Activated CD4-positive, alpha-beta memory T cell treated with anti-CD3 and anti-CD28 coated beads for 36 hours (primary cell): ENCODE measurements at regions not wholly inside any gene's neighbourhood (a gene's known extent, or its start where the extent isn't known, plus 50 kb on each side); places are given as distances from the start of the nearest gene placed in this dataset.
"Not testable (repeated sequence)": the region's sequence is repeated elsewhere in the genome, so short reads cannot be mapped to it uniquely, and the experiment has no call there.

Source experiments
- CTCF ChIA-PET: fragments of 350-600 bp; sonication (Branson Sonifier 250); formaldehyde crosslinking; loops from one replicate; lab custom pipeline; 2021; ENCODE audit warnings: antibody characterized with exemption, inconsistent platforms; lab: Charles Lee
- POLR2A ChIA-PET: fragments of 350-600 bp; sonication (Branson Sonifier 250); formaldehyde crosslinking; loops from one replicate; lab custom pipeline; 2021; ENCODE audit warnings: antibody characterized with exemption; lab: Charles Lee
- DNase-seq: peaks from one replicate; pipeline ENCODE4 v3.0.0-alpha.2; 2020
- H3K27ac Mint-ChIP-seq: one replicate; pipeline ENCODE4 v1.8.0; 2021; ENCODE audit warnings: mixed read lengths
- H3K27me3 Mint-ChIP-seq: one replicate; pipeline ENCODE4 v1.8.0; 2021; ENCODE audit warnings: mixed read lengths
- H3K36me3 Mint-ChIP-seq: one replicate; pipeline ENCODE4 v1.8.0; 2021; ENCODE audit warnings: mixed read lengths
- H3K4me1 Mint-ChIP-seq: one replicate; pipeline ENCODE4 v1.8.0; 2021; ENCODE audit warnings: low read depth, mixed read lengths
- H3K4me3 Mint-ChIP-seq: one replicate; pipeline ENCODE4 v1.8.0; 2021; ENCODE audit warnings: mild to moderate bottlenecking, mixed read lengths
- H3K9me3 Mint-ChIP-seq: one replicate; pipeline ENCODE4 v1.8.0; 2021; ENCODE audit warnings: mixed read lengths
- intact Hi-C: fragments of 100-400 bp; cut with micrococcal nuclease; formaldehyde crosslinking; loops from one replicate; pipeline ENCODE4 v1.15.1; 2023

DNA sequence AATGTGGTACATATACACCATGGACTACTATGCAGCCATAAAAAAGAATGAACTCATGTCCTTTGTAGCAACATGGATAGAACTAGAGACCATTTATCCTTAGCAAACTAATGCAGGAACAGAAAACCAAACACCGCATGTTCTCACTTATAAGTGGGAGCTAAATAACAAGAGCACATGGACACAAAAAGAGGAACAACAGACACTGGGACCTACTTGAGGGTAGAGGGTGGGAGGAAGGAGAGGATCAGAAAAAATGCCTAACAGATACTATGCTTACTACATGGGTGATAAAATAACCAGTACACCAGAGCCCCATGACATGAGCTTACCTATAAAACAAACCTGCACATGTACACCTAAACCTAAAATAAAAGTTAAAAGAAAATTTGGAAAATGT, 82.0 kb upstream of the ADRB2 start:
- not testable (repeated sequence) for H3K9me3 Mint-ChIP-seq
- CTCF ChIA-PET, result interaction anchor here (0.8 to 17.8 kb wide), 4 partner anchors 11 to 370 kb away, joined by 3 to 393 read pairs (median 156); no protein-coding TSS in a partner anchor

DNA sequence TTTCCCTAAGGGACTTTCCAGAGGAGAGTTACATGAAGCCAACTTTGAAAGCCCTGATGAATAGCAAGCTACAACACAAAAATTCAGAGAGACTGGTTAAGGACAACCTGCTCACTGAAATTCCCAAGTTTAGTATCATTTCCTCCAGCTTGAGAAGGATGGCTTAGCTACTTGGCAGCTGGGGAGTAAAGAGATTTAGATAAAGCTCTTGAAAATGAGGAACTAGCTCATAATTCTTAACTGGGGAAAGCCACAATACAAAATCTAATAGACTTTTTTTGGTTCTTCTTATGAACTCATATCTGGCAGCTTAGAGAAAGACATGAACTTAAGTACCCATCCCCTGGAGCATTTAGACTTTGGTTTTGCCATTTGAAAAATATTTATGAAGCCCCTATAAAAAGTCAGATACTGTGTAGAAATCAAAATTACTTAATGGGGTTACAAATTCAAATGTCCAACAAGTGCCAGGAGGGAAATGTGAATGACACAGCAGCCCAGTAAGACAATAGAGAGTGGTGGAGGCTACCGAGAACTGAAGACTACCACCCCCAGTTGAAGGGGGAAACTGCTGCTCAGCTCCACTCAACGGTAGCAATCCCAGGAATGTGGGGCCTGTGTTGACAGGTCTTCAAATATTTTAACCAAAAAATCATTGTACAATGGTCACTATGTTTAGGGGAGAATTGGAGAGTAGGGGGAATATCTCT, 79.4 kb upstream of the ADRB2 start:
- Mint-ChIP-seq H3K27me3 (no peaks in the 10 kb centered on the region), H3K9me3 (no peaks in the 10 kb centered on the region), H3K4me3 (no peak overlapping the region), H3K36me3 (no peaks in the 10 kb centered on the region), H3K27ac (no peak overlapping the region), H3K4me1 (no peaks in the 10 kb centered on the region)
- no peak for DNase-seq
- intact Hi-C loops, result no loop called here
- POLR2A ChIA-PET, result interaction anchor here (0.6 kb wide), 1 partner anchor 83 kb away, joined by 6 read pairs; no protein-coding TSS in a partner anchor
- CTCF ChIA-PET, result interaction anchor here (0.6 to 4.0 kb wide), 4 partner anchors 16 to 289 kb away, joined by 3 to 19 read pairs (median 6); no protein-coding TSS in a partner anchor

More for the DNA sequence above, 82.0 kb upstream of the ADRB2 start:
- POLR2A ChIA-PET, DNase-seq, H3K4me1 Mint-ChIP-seq, H3K27ac Mint-ChIP-seq, intact Hi-C loops, H3K4me3 Mint-ChIP-seq, H3K36me3 Mint-ChIP-seq: not testable (repeated sequence)
- peaks cover 11% of the 10 kb centered on the region for H3K27me3 Mint-ChIP-seq

DNA sequence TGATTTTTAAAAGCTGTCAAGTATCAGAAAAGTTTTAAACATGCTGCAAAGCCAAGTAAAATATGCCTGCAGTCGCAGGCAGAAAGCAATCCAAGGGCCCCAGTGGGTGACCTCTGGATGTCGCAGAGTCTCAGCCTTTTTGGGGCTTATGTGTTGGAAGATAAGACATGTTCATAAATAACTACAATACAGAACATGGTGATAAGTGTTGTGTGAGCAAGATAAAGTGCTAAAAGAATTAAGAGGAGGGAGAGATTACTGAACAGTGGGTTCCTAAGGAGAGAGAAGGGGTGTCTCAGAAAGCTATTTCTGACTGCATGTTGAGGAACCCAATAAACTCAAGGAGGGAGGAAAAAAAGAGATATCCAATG, 78.9 kb upstream of the ADRB2 start:
- DNase-seq, result no peak
- POLR2A ChIA-PET, result no interaction called here
- Mint-ChIP-seq H3K4me1 (no peaks in the 10 kb centered on the region), H3K27me3 (no peaks in the 10 kb centered on the region), H3K4me3 (no peak overlapping the region), H3K9me3 (no peaks in the 10 kb centered on the region), H3K36me3 (no peaks in the 10 kb centered on the region), H3K27ac (no peak overlapping the region)
- CTCF ChIA-PET, result interaction anchor here (1.5 to 4.0 kb wide), 3 partner anchors 17 to 288 kb away, joined by 5 to 19 read pairs (median 6); no protein-coding TSS in a partner anchor
- intact Hi-C loops, result no loop called here

DNA sequence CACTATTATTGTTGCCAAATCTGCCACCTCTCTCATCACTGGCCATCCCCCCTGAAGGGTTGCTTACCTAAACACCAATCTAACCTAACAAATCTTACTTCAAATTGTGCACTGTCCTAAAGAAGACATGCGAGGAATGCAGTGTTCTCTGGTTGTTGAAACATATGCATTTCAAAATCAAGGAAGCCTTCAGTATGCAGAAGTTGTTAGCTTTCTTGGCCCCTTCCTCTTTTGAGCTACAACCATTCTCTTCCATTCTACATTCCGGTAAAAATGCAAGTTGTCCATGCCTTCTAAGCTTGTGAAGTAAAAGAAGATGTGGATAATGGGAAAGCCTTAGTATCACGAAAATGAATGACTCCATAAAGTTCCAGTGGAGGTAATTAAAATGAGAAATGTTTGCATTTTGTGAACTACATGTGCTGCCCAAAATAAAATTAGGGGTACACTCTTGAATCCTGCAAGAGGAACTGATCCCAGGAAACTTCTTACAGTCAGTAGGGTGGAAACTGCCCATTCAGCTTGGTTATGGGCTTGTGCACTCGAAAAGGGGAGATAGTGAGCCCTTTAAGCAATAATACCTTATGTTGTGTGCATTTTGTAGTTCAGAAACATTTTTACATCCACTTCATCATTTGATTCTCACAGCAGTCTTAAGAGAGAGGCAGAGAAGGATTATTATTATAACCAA, 77.6 kb upstream of the ADRB2 start:
- Mint-ChIP-seq H3K4me3 (no peak overlapping the region), H3K27me3 (no peaks in the 10 kb centered on the region), H3K27ac (no peak overlapping the region), H3K36me3 (no peaks in the 10 kb centered on the region), H3K9me3 (peaks cover 6% of the 10 kb centered on the region), H3K4me1 (no peaks in the 10 kb centered on the region)
- CTCF ChIA-PET, result interaction anchor here (1.0 to 4.0 kb wide), 4 partner anchors 18 to 290 kb away, joined by 3 to 19 read pairs (median 6); no protein-coding TSS in a partner anchor
- POLR2A ChIA-PET, result no interaction called here
- intact Hi-C loops, result no loop called here
- no peak for DNase-seq

DNA sequence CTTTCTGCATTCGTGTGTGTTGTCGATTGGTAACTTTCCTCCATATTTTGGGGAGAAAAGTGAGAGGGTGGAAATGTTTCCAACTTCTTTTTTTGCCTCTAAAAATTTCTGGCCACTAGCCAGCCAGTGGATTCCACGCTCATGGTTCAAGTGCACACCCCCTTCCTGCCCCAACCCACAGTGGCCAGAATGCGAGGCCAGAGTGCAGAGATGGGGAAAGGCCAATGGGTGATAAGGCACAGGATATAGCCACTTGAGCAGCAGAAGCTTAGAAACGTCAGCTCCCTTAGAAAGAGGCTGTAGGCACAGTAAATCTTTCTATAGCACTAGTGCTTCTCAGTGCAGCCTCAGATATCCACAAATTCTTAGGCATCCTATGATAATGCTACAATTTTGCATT, 75.8 kb upstream of the ADRB2 start:
- H3K4me1 Mint-ChIP-seq, result no peaks in the 10 kb centered on the region
- no peak overlapping the region for H3K4me3 Mint-ChIP-seq
- peaks cover 9% of the 10 kb centered on the region for H3K9me3 Mint-ChIP-seq
- H3K36me3 Mint-ChIP-seq, result no peaks in the 10 kb centered on the region
- no peaks in the 10 kb centered on the region for H3K27me3 Mint-ChIP-seq
- intact Hi-C loops, result no loop called here
- no peak for DNase-seq
- CTCF ChIA-PET, result interaction anchor here (0.6 to 1.2 kb wide), 2 partner anchors 176 to 207 kb away, joined by 3 to 7 read pairs; no protein-coding TSS in a partner anchor
- POLR2A ChIA-PET, result no interaction called here
- no peak overlapping the region for H3K27ac Mint-ChIP-seq

DNA sequence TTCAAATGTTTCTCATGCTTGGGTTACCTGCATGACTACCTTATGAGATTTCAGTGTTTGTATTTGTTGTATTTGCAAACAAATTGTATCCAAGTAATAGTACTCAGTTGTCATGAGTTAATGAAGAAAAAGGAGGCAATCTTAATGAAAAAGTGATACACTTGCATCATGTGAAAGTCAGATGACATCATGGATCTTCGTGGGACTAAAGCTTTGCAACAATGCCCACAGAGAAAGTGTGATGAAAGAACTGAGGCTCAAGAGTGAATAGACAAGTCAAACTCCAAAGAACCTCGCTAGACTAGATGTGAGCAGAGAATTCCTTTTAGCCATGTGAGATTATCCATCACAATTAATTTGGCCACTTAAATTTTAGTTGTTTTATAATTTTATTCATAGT, 75.4 kb upstream of the ADRB2 start:
- CTCF ChIA-PET, result interaction anchor here (0.6 to 1.2 kb wide), 3 partner anchors 18 to 207 kb away, joined by 3 to 7 read pairs (median 3); no protein-coding TSS in a partner anchor
- intact Hi-C loops, result no loop called here
- no peaks in the 10 kb centered on the region for H3K36me3 Mint-ChIP-seq

DNA sequence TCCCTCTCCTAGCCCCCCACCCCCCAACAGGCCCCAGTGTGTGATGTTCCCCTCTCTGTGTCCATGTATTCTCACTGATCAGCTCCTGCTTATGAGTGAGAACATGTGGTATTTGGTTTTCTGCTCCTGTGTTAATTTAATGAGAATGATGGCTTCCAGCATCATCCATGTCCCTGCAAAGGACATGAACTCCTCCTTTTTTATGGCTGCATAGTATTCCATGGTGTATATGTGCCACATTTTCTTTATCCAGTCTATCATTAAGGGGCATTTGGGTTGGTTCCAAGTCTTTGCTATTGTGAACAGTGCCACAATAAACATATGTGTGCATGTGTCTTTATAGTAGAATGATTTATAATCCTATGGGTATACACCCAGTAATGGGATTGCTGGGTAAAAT, 74.0 kb upstream of the ADRB2 start:
- H3K27ac Mint-ChIP-seq, POLR2A ChIA-PET, intact Hi-C loops, DNase-seq, H3K36me3 Mint-ChIP-seq, CTCF ChIA-PET, H3K4me3 Mint-ChIP-seq, H3K4me1 Mint-ChIP-seq, H3K27me3 Mint-ChIP-seq: not testable (repeated sequence)
- peaks cover 22% of the 10 kb centered on the region for H3K9me3 Mint-ChIP-seq

More for the DNA sequence above, 75.4 kb upstream of the ADRB2 start:
- H3K4me3 Mint-ChIP-seq, result no peak overlapping the region
- no peaks in the 10 kb centered on the region for H3K27me3 Mint-ChIP-seq
- no peak for DNase-seq
- POLR2A ChIA-PET, result no interaction called here
- no peaks in the 10 kb centered on the region for H3K4me1 Mint-ChIP-seq
- peaks cover 11% of the 10 kb centered on the region for H3K9me3 Mint-ChIP-seq
- H3K27ac Mint-ChIP-seq, result no peak overlapping the region

DNA sequence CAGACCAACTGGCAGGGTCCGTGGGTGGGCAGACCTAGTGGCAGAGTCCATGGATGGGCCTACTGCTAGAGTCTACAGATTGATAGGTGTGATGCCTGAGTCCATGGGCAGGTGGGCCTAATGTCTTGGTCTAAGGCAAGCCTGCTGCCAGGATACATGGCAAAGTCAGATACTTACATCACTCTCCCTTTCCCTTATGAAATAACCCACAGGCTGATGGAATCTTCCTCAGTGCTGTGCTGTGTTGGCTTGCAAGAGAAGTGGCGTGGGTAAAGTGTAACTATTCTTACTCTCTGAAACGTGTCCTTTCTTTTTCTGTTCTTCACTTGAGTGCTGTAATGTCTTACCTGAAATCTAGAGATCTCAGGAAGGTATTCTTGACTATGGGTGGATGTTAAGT, 67.3 kb upstream of the ADRB2 start:
- Mint-ChIP-seq H3K9me3 (peaks cover 18% of the 10 kb centered on the region), H3K27ac (no peak overlapping the region), H3K36me3 (no peaks in the 10 kb centered on the region), H3K27me3 (peaks cover 8% of the 10 kb centered on the region), H3K4me3 (no peak overlapping the region), H3K4me1 (no peaks in the 10 kb centered on the region)
- CTCF ChIA-PET, result interaction anchor here (0.7 kb wide), 1 partner anchor 28 kb away, joined by 3 read pairs; no protein-coding TSS in a partner anchor
- intact Hi-C loops, result no loop called here
- POLR2A ChIA-PET, result no interaction called here
- DNase-seq, result no peak

DNA sequence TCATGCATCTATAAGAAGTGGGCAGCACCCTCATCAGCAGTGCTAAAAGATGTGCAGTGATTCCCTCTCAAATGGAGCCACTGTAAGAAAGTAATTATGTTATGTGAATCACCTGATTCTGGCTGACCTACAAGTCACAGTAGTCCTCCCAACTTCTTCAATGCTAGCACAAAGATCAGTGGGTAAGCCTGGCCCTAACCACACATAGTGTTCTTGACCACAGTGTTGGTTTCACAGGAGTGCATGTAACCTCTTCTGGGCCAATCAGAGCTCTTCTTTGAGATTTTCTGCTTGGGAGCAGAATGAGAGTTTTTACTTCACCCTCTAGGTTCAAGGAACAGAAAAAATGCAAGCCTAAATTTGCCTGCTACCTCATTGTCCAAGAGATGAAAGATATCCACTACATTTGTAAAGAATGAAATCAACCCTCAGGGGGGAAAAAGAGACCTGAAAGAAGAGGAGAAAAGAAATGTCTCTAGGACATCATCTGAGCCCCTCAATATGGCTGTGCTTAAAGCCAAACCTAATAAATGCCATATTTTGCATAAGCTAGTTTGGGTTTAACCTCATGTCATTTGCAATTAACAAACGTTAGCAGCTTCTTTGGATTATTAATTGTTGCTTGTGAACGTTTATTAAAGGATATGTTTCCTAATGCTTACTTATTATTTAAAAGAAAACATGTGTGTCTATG, 65.3 kb upstream of the ADRB2 start:
- CTCF ChIA-PET, result interaction anchor here (1.8 to 2.0 kb wide), 2 partner anchors 15 to 19 kb away, joined by 3 to 5 read pairs; no protein-coding TSS in a partner anchor
- Mint-ChIP-seq H3K36me3 (no peaks in the 10 kb centered on the region), H3K27me3 (peaks cover 11% of the 10 kb centered on the region), H3K9me3 (peaks cover 13% of the 10 kb centered on the region), H3K4me3 (no peak overlapping the region), H3K27ac (no peak overlapping the region), H3K4me1 (no peaks in the 10 kb centered on the region)
- DNase-seq, result no peak
- POLR2A ChIA-PET, result no interaction called here
- intact Hi-C loops, result no loop called here

DNA sequence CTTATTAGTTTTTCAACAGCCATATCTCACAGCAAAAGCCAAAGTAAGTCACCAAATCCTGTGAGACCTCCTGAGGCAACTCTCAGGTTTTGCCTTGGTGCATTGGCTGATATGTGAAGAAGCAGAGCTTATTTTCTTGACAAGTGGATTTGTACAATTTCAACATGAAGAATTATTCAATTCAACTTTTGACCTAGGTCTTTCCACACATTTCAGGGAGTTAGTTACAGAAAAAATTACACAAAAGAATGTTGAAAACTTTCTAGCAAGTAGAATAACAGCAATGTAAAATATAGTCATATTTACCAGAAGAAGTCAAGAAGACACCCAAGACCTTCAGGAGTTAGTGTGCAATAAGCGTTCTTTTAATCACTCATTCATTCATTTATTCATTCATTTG, 62.4 kb upstream of the ADRB2 start:
- peaks cover 25% of the 10 kb centered on the region for H3K27me3 Mint-ChIP-seq
- H3K4me3 Mint-ChIP-seq, result no peak overlapping the region
- H3K4me1 Mint-ChIP-seq, result no peaks in the 10 kb centered on the region
- no peak for DNase-seq
- ChIA-PET POLR2A (no interaction called here), CTCF (no interaction called here)
- H3K9me3 Mint-ChIP-seq, result no peaks in the 10 kb centered on the region
- no peak overlapping the region for H3K27ac Mint-ChIP-seq
- intact Hi-C loops, result no loop called here
- no peaks in the 10 kb centered on the region for H3K36me3 Mint-ChIP-seq

DNA sequence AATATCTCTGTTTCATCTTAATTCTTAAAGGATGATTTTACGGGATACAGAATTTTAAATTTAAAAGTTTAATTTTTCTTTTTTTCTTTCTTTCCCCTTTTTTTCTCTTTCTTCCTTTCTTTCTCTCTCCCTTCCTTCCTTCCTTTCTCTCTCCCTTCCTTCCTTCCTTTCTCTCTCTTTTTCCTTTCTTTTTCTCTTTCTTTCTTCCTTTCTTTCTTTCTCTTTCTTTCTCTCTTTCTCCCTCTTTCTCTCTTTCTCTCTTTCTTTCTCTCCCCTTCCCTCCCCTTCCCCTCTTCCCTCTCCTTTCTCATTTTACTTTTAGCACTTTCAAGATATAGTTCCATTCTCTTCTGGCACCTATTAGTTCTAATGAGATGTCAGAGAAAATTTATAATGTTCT, 61.4 kb upstream of the ADRB2 start:
- Mint-ChIP-seq H3K27me3 (peaks cover 29% of the 10 kb centered on the region), H3K4me3 (no peak overlapping the region), H3K27ac (no peak overlapping the region), H3K4me1 (no peaks in the 10 kb centered on the region), H3K36me3 (no peaks in the 10 kb centered on the region), H3K9me3 (no peaks in the 10 kb centered on the region)
- no peak for DNase-seq
- POLR2A ChIA-PET, result no interaction called here
- CTCF ChIA-PET, result no interaction called here
- intact Hi-C loops, result no loop called here
